ENCODE measurements at regions not wholly inside any gene's neighbourhood (a gene's known extent, or its start where the extent isn't known, plus 50 kb on each side); places are given as distances from the start of the nearest gene placed in this dataset.

DNA sequence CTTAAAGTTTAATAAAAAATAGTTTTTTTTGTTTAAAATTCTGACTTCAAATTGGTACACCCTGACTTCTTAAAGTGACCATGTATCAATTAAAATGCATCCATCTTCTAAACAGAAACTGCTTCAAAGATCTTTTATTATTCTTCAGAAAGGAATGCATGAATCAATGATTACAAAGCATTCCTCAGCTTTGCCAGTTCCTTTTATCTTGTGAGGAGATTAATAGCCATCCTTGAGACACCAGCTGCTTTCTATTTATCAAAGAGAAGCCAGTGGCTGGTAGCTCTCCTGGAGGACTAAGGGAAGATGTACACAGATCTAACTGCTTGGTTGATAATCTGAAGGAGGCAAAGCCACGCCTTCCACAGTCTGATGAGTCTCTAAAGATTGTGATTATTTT is 2222.5 kb downstream of the LRRC4C start:
- in situ Hi-C loops (cut with MboI) = no loop called here
- no peak overlapping the region for H3K4me2 ChIP-seq (ENCODE audit: control insufficient read depth, insufficient read depth)
- H3K9me3 ChIP-seq (replicated peaks; ENCODE audit: control insufficient read depth, insufficient read depth, low read length) = no peaks in the 10 kb centered on the region
- no peak overlapping the region for H3K4me3 ChIP-seq
- ATAC-seq (no peak), FAIRE-seq (no peak), DNase-seq (ENCODE audit: low read depth, low spot score) (no peak)
- intact Hi-C loops (cut with micrococcal nuclease; ENCODE audit: unreplicated experiment) = no loop called here
- no peaks in the 10 kb centered on the region for H4K20me1 ChIP-seq (ENCODE audit: control insufficient read depth, insufficient read depth)
- H3K27ac ChIP-seq (ENCODE audit: control insufficient read depth, insufficient read depth) = no peak overlapping the region
- RAD21 ChIA-PET (ENCODE audit: unreplicated experiment) = no interaction called here
- TF ChIP-seq CREB1 (IDR thresholded peaks at IDR 0.05; ENCODE audit: low read depth) = no peak
- POLR2A ChIA-PET = no interaction called here
- 0% methylated on average over 1 of the region's 1 CpG for WGBS (ENCODE audit: insufficient coverage, insufficient replicate concordance, low lambda C conversion rate, missing lambda C conversion rate)
- SMC1A ChIA-PET (ENCODE audit: uncharacterized antibody, unreplicated experiment) = no interaction called here
- CTCF ChIA-PET = no interaction called here
- no peaks in the 10 kb centered on the region for H3K36me3 ChIP-seq (ENCODE audit: control insufficient read depth in 2 of 2, insufficient read depth in 2 of 2, low read length in 1 of 2)
- H3K4me1 ChIP-seq (ENCODE audit: control insufficient read depth, insufficient read depth, low read length) = no peaks in the 10 kb centered on the region
- H3K79me2 ChIP-seq (ENCODE audit: control insufficient read depth, insufficient read depth, low read length) = no peaks in the 10 kb centered on the region
- BruUV-seq (replicated peaks) = no TSS peak
- H2AFZ ChIP-seq (ENCODE audit: control insufficient read depth, low read depth, low read length) = no peak overlapping the region
- H3K27me3 ChIP-seq (replicated peaks in 1 of 2; ENCODE audit: control insufficient read depth in 2 of 2, insufficient read depth in 2 of 2, low read length in 1 of 2) = no peaks in the 10 kb centered on the region
- no peak overlapping the region for H3K9ac ChIP-seq (ENCODE audit: control insufficient read depth, insufficient read depth, low read length)

DNA sequence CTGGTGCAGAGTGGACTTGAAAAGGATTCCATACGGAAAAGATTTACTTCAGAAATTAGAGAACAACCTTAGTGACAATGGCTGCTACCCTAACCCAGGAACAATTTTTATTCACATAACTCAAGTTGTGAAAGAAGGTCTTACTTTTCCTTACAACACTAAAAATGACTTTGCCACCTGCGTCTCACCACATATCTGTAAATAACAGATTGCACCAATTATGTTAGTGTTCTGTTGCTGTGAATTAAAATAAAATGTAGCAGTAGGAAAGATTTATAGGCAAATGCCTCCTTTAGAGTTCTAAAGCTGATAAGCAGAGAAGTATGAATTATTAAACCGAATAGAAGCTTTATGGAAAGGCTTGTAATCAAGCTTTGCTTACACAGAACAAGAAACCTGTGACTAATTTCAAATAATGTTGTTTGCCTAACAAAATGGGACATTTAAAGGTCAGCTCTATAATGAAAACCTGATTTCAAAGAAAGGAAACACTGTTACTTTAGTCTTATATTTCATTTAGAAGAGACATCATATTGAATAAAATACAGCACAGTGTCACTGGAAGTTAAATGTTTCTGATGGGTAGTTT is 2237.8 kb downstream of the LRRC4C start:
- H3K9me3 ChIP-seq (replicated peaks; ENCODE audit: control insufficient read depth, insufficient read depth, low read length) = no peaks in the 10 kb centered on the region

More for the DNA sequence above, 2237.8 kb downstream of the LRRC4C start:
- no peaks in the 10 kb centered on the region for H3K27me3 ChIP-seq (replicated peaks in 1 of 2; ENCODE audit: control insufficient read depth in 2 of 2, insufficient read depth in 2 of 2, low read length in 1 of 2)
- ChIA-PET SMC1A (ENCODE audit: uncharacterized antibody, unreplicated experiment) (no interaction called here), RAD21 (ENCODE audit: unreplicated experiment) (no interaction called here), POLR2A (no interaction called here), CTCF (no interaction called here)
- FAIRE-seq (no peak), DNase-seq (ENCODE audit: low read depth, low spot score) (no peak), ATAC-seq (no peak)
- no TSS peak for BruUV-seq (replicated peaks)
- intact Hi-C loops (cut with micrococcal nuclease; ENCODE audit: unreplicated experiment) = no loop called here
- H3K9ac ChIP-seq (ENCODE audit: control insufficient read depth, insufficient read depth, low read length) = no peak overlapping the region
- H3K4me2 ChIP-seq (ENCODE audit: control insufficient read depth, insufficient read depth) = no peak overlapping the region
- H3K27ac ChIP-seq (ENCODE audit: control insufficient read depth, insufficient read depth) = no peak overlapping the region
- H3K79me2 ChIP-seq (ENCODE audit: control insufficient read depth, insufficient read depth, low read length) = no peaks in the 10 kb centered on the region
- in situ Hi-C loops (cut with MboI) = no loop called here
- no peaks in the 10 kb centered on the region for H3K4me1 ChIP-seq (ENCODE audit: control insufficient read depth, insufficient read depth, low read length)
- H4K20me1 ChIP-seq (ENCODE audit: control insufficient read depth, insufficient read depth) = no peaks in the 10 kb centered on the region
- TF ChIP-seq STAT1 (conservative IDR thresholded peaks at IDR 0.05) (no peak), FOXK2 (IDR thresholded peaks at IDR 0.05) (no peak), POLR2AphosphoS2 (IDR thresholded peaks at IDR 0.05; ENCODE audit: low read depth, low read length) (no peak), NR2F1 (conservative IDR thresholded peaks at IDR 0.05) (no peak), ZNF622 (IDR thresholded peaks at IDR 0.05) (no peak), RUNX3 (IDR thresholded peaks at IDR 0.05; ENCODE audit: low read length) (no peak), NBN (IDR thresholded peaks at IDR 0.05) (no peak), YY1 (IDR thresholded peaks at IDR 0.05; ENCODE audit: low read depth, low read length) (no peak), ZNF274 (IDR thresholded peaks at IDR 0.05; ENCODE audit: insufficient read depth, insufficient read length) (no peak), BCL11A (IDR thresholded peaks at IDR 0.05; ENCODE audit: low read depth, low read length) (no peak), SPI1 (IDR thresholded peaks at IDR 0.05; ENCODE audit: borderline replicate concordance, insufficient read depth, low read depth, low read length) (no peak), ZBED1 (IDR thresholded peaks at IDR 0.05; ENCODE audit: borderline replicate concordance) (no peak), HDGF (IDR thresholded peaks at IDR 0.05) (no peak)
- TF ChIP-seq, protein P1, sequence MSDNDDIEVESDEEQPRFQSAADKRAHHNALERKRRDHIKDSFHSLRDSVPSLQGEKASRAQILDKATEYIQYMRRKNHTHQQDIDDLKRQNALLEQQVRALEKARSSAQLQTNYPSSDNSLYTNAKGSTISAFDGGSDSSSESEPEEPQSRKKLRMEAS (IDR thresholded peaks at IDR 0.05; ENCODE audit: low read depth, low read length) = no peak
- TF ChIP-seq, protein P2, sequence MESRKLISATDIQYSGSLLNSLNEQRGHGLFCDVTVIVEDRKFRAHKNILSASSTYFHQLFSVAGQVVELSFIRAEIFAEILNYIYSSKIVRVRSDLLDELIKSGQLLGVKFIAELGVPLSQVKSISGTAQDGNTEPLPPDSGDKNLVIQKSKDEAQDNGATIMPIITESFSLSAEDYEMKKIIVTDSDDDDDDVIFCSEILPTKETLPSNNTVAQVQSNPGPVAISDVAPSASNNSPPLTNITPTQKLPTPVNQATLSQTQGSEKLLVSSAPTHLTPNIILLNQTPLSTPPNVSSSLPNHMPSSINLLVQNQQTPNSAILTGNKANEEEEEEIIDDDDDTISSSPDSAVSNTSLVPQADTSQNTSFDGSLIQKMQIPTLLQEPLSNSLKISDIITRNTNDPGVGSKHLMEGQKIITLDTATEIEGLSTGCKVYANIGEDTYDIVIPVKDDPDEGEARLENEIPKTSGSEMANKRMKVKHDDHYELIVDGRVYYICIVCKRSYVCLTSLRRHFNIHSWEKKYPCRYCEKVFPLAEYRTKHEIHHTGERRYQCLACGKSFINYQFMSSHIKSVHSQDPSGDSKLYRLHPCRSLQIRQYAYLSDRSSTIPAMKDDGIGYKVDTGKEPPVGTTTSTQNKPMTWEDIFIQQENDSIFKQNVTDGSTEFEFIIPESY (IDR thresholded peaks at IDR 0.05) = no peak
- TF ChIP-seq, protein P3, sequence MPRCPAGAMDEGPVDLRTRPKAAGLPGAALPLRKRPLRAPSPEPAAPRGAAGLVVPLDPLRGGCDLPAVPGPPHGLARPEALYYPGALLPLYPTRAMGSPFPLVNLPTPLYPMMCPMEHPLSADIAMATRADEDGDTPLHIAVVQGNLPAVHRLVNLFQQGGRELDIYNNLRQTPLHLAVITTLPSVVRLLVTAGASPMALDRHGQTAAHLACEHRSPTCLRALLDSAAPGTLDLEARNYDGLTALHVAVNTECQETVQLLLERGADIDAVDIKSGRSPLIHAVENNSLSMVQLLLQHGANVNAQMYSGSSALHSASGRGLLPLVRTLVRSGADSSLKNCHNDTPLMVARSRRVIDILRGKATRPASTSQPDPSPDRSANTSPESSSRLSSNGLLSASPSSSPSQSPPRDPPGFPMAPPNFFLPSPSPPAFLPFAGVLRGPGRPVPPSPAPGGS (IDR thresholded peaks at IDR 0.05; ENCODE audit: borderline replicate concordance, insufficient read depth, low read depth, low read length, poor library complexity, severe bottlenecking) = no peak
- WGBS (ENCODE audit: insufficient coverage, insufficient replicate concordance, low lambda C conversion rate, missing lambda C conversion rate) = 54% methylated on average over 3 of the region's 3 CpGs
- no peaks in the 10 kb centered on the region for H3K36me3 ChIP-seq (ENCODE audit: control insufficient read depth in 2 of 2, insufficient read depth in 2 of 2, low read length in 1 of 2)
- H2AFZ ChIP-seq (ENCODE audit: control insufficient read depth, low read depth, low read length) = no peak overlapping the region
- H3K4me3 ChIP-seq = no peak overlapping the region

Data from GM12878 (cell line).